Hepatic stellate cell (primary cell): ENCODE measurements at regions not wholly inside any gene's neighbourhood (a gene's known extent, or its start where the extent isn't known, plus 50 kb on each side); places are given as distances from the start of the nearest gene placed in this dataset.
"Not testable (repeated sequence)": the region's sequence is repeated elsewhere in the genome, so short reads cannot be mapped to it uniquely, and the experiment has no call there.

Source experiments
- DNase-seq: peaks from one replicate; pipeline ENCODE4 v3.0.0; 2011; ENCODE audit warnings: low spot score

GRCh38 chr10:35896001-35896400 is 253.9 kb upstream of the FZD8 start:
- peak; percentile 67 for DNase-seq

DNA sequence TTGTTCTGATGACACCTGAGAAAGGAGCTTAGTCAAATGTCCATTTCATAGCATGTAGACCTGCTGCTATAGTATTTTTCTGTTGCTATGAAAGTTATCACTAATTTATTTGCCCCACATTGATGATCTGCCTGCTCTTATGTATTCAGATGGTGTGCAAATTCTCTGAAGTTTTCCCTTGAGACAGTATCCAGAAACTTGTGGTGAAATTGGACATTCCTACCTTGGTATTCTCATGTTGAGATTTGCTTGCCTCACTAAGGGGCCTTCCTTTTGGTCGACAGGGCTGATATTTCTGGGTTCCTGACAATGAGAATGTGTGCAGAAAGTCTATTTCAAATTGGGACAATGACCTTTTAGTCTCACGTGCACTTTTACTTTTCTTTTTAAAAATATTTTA is 253.2 kb upstream of the FZD8 start:
- no peak for DNase-seq

DNA sequence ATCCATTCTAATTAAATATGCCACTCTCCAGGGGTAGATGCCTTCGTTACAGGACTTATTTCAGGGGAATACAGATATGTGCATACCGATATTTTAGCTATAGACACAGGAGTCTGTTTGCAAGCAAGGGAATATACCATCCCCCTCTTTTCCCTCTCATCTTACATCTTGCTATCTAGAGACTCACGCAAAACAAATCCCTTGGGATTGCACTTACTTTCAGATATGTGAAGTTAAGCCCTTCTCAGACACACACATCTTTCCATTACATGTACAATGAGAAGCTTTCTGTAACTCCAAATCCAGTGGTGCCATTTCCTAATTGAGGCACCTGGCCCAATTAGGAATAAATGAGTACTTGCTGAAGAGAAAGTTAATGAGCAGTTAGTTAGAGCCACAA is 250.4 kb upstream of the FZD8 start:
- DNase-seq, result no peak

DNA sequence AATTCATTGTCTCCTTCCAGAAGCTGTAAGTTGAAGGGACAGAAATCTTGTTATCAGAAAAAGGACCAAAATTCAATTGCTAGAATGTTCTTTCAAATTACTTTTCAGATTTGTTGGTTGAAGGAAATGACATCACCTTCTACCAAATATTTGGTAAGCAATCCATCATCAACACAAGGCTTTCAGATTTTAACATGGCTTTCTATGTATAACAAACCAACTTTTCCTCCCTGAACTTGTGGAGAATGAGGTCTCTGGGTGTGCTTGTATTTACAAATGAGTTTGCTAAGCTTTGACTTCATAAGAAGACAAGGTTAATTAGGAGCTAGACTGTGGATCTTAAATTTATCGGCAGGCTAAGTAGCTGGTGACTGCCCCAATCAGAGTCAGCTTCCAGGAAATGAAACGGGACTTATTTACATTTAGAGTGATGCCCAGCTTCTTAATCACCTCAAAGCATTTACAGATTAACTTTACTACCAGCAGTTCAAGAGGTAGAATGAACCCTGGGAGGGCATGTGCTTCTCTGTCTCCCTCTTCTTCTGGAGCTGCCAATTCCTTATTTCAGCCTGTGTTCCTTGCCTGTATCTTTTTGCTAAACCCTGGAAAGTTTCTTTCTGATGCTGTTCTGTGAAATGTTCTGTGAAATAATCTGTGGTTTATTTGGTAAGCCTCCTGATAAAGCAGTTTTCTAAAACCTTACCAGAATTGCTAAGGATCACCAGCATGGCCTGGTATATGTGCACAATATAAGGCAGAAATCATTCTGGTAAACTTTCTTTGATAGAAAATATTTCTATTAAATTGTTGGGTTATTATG is 248.8 kb upstream of the FZD8 start:
- DNase-seq, result no peak

GRCh38 chr10:35889971-35890675 is 248.0 kb upstream of the FZD8 start:
- DNase-seq, result no peak

GRCh38 chr10:35889226-35889625 is 247.1 kb upstream of the FZD8 start:
- no peak for DNase-seq

DNA sequence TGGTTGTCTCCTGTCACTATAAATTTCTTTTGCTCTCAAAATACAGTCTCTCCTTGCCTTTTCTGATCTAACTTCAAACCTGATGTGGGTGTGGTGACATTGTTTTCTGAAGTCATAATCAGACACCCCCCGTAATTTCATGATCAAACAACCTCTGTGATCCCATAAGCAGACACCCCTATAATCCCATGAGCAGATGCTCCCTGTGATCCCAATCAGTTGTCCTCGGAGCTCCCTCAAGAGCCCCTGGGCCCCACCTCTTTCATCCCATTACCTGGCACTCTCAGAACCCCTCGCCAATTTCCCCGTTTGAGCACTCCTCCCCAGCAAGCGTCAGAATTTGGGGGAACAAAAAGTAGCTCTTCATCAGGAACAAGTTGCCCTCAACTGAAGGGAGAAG is 246.3 kb upstream of the FZD8 start:
- no peak for DNase-seq

DNA sequence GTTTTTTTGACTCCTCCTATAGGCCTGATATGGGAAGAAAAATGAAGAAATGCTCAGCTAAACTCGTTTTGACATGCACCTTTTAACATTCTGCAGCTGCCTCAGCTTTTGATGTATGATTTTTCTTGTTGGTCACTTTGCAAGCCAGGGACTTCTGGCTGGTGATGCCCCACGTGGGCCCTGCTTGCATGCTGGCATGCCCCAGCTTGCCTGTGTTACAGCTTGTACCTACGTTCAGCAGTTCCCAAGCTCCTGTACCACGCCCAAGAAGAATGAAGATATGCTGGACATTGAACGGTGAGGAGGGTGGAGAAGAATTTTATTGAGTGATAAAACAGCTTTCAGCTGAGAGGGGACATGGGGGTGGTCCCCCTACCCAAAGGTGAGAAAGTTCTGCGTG is 245.6 kb upstream of the FZD8 start:
- DNase-seq, result no peak

GRCh38 chr10:35885076-35885475 is 243.0 kb upstream of the FZD8 start:
- DNase-seq, result no peak

GRCh38 chr10:35884657-35885071 is 242.6 kb upstream of the FZD8 start:
- DNase-seq, result no peak

DNA sequence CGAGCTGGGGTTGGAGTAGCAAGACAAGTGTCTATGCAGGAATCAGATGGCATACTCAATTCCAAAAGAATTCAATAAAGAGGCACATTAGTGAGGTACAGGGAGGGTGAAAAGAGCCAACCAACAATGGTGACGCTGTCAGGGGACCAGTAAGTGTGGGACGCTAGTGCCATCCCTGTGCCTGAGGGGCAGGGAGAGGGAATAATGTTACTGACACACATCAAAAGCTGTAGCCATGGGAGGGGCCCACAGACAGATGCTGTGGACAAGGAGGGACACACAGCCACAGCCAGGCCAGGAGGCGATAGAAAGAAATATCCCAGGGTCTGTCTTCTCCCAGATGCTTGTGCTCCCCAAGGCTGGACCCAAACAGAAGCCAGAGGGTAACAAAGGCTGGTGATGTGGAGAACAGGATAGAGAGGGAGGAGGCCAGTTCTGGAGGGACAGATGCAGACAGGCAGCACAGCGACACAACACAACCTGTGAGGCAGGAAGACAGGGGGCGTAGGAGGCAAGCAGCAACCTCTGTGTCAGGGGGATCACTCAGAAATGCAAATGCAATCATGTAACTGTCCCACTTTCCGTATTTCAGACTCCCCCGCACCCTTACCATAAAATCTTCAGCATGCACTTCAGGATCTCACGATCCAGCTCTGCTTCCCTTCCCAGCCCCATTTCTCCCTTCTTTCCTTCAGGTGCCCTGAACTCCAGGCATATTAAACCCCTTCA is 240.5 kb upstream of the FZD8 start:
- DNase-seq, result no peak

DNA sequence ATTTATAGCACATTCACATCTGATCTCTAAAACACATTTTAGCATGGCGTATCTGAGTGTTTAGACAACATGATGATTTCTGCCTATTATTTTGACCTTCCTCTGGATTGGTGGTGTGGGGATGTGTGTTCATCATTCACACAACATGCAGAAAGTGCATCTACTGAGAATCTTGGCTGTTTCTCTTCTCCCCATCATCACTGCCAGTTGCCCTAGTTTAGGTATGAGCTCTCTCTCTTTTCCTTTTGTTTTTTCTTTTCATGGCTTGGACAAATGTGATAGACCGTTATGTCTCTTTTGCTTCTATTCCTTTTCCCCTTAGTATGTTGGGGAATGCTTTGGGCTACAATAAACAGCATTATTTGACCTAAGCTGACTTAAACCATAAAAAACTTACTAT is 239.2 kb upstream of the FZD8 start:
- DNase-seq, result no peak

DNA sequence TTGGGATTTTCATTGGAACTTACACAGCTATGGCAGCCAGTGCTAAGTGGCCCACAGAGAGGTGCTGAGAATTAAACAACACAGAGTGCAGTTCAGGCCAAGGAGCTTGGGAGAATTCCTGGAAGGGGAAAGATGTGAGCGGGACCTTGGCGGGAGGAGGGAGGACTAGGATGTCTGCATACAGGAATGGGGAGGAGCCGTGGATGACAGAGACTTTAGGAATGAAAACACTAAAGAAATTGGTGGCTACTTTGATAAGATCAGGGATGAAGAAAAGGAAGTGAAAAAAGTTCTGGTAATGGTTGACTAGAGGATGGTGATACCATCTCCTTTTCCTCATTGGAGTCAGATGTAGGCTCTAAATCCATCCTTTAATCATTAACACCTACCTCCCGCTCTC is 234.2 kb upstream of the FZD8 start:
- DNase-seq, result peak; percentile 29

GRCh38 chr10:35875016-35875676 is 233.1 kb upstream of the FZD8 start:
- DNase-seq, result peak; percentile 47

GRCh38 chr10:35874311-35875015 is 232.4 kb upstream of the FZD8 start:
- DNase-seq, result no peak

DNA sequence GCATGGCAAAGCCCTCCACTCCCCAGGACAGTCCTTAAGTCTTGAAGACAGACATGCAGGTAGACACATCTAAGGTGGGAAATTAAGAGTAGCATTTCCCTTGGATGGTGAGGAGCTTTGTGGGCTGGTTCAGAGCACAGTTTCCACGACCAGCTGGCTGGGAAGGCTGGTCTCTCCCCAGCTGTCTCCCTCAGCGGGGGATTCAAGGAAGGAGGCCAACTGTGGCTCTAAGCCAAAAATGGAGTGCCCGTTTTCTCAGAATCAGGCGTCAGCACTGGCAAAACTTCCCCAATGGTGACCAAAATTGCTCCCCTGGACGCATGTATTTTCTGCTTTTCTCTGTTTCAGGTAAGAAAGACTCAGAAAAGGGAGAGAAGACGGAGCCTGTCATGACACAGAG is 230.6 kb upstream of the FZD8 start:
- DNase-seq, result no peak

GRCh38 chr10:35870665-35871310 is 228.7 kb upstream of the FZD8 start:
- no peak for DNase-seq

DNA sequence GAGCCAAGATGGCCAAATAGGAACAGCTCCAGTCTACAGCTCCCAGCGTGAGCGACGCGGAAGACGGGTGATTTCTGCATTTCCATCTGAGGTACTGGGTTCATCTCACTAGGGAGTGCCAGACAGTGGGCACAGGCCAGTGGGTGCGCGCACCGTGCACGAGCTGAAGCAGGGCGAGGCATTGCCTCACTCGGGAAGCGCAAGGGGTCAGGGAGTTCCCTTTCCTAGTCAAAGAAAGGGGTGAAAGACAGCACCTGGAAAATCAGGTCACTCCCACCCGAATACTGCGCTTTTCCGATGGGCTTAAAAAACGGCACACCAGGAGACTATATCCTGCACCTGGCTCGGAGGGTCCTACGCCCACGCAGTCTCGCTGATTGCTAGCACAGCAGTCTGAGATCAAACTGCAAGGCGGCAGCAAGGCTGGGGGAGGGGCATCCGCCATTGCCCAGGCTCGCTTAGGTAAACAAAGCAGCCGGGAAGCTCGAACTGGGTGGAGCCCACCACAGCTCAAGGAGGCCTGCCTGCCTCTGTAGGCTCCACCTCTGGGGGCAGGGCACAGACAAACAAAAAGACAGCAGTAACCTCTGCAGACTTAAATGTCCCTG is 216.7 kb upstream of the FZD8 start:
- DNase-seq, result not testable (repeated sequence)

DNA sequence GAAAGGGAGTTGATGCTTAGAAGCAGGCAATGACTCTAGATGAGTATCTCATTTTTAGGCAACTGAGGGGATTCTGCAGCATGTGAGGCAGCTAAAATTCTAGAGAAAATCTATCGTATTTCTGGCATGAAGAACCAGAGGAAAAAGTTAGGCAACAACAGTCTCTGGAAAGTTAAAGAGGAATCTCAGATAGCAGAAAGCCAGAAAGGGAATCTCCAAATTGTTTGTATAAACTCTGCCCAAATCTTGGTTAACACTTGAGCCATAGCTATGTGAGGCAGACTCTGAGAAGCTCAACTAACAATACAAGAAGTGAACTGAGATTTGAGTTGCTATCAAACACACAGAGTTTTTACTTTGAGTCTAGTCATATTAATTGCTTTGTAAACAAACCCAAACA is 215.8 kb upstream of the FZD8 start:
- no peak for DNase-seq

DNA sequence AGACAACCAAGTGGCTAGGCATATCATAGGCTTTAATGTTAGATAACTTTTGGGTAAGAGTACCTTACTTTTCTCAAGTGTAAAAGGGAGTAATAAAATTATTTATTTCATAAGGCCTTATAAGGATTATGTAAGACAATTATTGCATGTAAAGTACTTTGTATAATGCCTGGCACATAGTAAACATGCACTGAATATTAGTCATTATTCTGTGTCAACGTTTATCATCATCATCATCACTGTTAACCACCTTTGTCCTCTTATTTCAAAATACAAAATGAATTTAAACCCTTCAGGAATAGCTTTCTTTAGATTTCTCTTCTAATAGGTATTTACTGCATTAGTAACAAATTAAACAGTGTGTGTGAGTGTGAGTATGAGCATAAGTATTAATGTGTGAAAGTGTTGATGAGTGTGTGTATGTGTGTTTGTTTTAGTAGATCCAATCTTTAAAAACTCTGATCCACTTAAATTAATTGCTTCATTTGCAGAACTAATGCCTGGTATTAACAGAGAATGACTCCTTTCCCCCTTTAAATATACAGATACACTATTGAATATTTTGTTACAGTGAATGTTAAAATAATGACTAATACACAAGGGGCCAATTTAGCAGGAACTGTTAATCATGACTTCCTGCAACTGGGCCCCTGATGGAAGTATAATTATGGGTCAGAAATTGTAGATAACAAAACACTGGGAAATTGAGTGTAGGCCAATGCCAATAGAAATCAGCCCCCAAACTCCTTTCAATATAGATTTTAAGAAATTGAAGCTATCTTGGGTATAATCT is 213.3 kb upstream of the FZD8 start:
- DNase-seq, result no peak
